ENCODE measurements at regions not wholly inside any gene's neighbourhood (a gene's known extent, or its start where the extent isn't known, plus 50 kb on each side); places are given as distances from the start of the nearest gene placed in this dataset.

- no peak for DNase-seq
These were observed 202.1 kb upstream of the PSMD7 start for GRCh38 chr16:74094514-74094913.

- DNase-seq = no peak
These were observed 204.3 kb upstream of the PSMD7 start for GRCh38 chr16:74092336-74092735.

GRCh38 chr16:74090871-74091270, 205.7 kb upstream of the PSMD7 start:
- DNase-seq = no peak

GRCh38 chr16:74083541-74083940, 213.1 kb upstream of the PSMD7 start:
- no peak for DNase-seq

- no peak for DNase-seq
These were observed 216.3 kb upstream of the PSMD7 start for GRCh38 chr16:74080311-74080710.

- DNase-seq = no peak
These were observed 217.4 kb upstream of the PSMD7 start for GRCh38 chr16:74079232-74079586.

- no peak for DNase-seq
These were observed 217.9 kb upstream of the PSMD7 start for GRCh38 chr16:74078511-74079231.

GRCh38 chr16:74076568-74076967, 220.0 kb upstream of the PSMD7 start:
- DNase-seq = no peak

- DNase-seq = no peak
These were observed 221.2 kb upstream of the PSMD7 start for GRCh38 chr16:74075393-74075792.

- peak; percentile 28 for DNase-seq
These were observed 223.2 kb upstream of the PSMD7 start for GRCh38 chr16:74073456-74073855.

GRCh38 chr16:74071996-74072535, 224.5 kb upstream of the PSMD7 start:
- DNase-seq = no peak

GRCh38 chr16:74070237-74070636, 226.4 kb upstream of the PSMD7 start:
- DNase-seq = no peak

- no peak for DNase-seq
These were observed 232.4 kb upstream of the PSMD7 start for GRCh38 chr16:74064120-74064735.

- peak; percentile 24 for DNase-seq
These were observed 242.8 kb upstream of the PSMD7 start for GRCh38 chr16:74053826-74054225.

- no peak for DNase-seq
These were observed 243.3 kb upstream of the PSMD7 start for GRCh38 chr16:74053312-74053711.

GRCh38 chr16:74052016-74052415, 244.6 kb upstream of the PSMD7 start:
- DNase-seq = no peak

- DNase-seq = no peak
These were observed 247.6 kb upstream of the PSMD7 start for GRCh38 chr16:74049027-74049426.

GRCh38 chr16:74046524-74046923, 250.1 kb upstream of the PSMD7 start:
- DNase-seq = no peak

GRCh38 chr16:74045513-74045912, 251.1 kb upstream of the PSMD7 start:
- no peak for DNase-seq

- DNase-seq = no peak
These were observed 260.8 kb upstream of the PSMD7 start for GRCh38 chr16:74035816-74036215.

- DNase-seq = no peak
These were observed 261.8 kb upstream of the PSMD7 start for GRCh38 chr16:74034862-74035261.

- no peak for DNase-seq
These were observed 262.4 kb upstream of the PSMD7 start for GRCh38 chr16:74034200-74034599.

GRCh38 chr16:74033441-74033995, 263.1 kb upstream of the PSMD7 start:
- no peak for DNase-seq

GRCh38 chr16:74031551-74031950, 265.1 kb upstream of the PSMD7 start:
- no peak for DNase-seq

Data from skin of body (tissue), 1 donor.